NCI-H128 (cell line): ENCODE measurements at regions not wholly inside any gene's neighbourhood (a gene's known extent, or its start where the extent isn't known, plus 50 kb on each side); places are given as distances from the start of the nearest gene placed in this dataset.
"Not testable (repeated sequence)": the region's sequence is repeated elsewhere in the genome, so short reads cannot be mapped to it uniquely, and the experiment has no call there.

ENCODE experiments used
- DNase-seq: peaks from one replicate; lab custom pipeline; 2025; ENCODE audit not compliant: unreplicated experiment; lab: John Stamatoyannopoulos, UW

DNA sequence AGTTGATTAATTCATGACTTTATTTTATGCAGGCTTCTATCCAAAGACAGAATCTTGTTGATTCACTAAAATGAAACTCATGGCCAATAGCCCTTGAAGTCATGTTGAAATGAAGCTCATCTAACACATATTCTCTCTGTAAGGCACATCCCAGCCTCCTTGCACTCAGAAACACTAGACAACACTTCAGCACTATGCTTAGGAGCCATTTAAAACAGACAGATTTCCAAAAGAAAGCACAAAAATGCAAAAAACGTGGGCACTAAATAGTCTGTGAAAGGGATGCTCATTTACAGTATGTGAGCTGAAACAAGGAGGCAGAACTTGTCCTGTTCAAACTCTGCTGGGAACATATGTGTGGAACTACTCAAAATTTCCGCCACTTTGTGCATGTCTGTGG is 124.4 kb downstream of the MYCN start:
- DNase-seq, result no peak

DNA sequence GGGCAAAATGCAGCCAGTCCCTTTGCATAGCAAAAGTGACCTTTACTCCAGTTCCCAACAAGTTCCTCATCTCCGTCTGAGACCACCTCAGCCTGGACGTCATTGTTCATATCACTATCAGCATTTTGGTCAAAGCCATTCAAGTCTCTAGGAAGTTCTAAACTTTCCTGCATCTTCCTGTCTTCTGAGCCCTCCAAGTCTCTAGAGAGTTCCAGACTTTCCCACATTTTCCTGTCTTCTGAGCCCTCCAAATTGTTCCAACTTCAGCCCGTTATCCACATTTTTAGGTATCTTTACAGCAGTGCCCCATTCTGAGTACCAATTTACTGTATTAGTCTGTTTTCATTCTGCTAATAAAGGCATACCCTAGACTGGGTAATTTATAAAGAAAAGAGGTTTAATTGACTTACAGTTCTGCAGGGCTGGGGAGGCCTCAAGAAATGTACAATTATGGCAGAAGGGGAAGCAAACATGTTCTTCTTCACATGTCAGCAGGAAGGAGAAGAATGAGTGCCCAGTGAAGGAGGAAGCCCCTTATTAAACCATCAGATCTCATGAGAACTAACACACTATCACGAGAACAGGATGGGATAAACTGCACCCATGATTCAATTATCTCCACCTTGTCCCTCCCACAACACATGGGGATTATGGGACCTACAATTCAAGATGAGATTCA is 123.7 kb downstream of the MYCN start:
- DNase-seq, result no peak

DNA sequence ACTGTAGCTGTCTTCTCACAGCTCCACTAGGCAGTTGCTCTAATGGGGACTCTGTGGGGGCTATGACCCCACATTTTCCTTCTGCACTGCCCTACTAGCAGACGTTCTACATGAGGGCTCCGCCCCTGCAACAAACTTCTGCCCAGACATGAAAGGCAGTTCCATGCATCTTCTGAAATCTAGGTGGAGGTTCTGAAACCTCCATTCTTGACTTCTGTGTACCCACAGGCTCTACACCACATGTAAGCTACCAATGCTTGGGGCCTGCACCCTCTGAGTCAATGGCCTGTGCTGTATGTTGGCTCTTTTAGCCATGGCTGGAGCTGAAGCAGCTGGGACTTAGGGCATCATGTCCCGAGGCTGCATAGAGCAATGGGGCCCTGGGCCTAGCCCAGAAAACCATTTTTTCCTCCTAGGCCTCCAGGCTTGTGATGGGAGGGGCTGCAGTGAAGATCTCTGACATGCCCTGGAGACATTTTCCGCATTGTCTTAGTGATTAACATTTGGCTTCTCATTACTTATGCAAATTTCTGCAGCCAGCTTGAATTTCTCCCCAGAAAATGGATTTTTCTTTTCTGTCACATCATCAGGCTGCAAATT is 123.0 kb downstream of the MYCN start:
- DNase-seq, result no peak

DNA sequence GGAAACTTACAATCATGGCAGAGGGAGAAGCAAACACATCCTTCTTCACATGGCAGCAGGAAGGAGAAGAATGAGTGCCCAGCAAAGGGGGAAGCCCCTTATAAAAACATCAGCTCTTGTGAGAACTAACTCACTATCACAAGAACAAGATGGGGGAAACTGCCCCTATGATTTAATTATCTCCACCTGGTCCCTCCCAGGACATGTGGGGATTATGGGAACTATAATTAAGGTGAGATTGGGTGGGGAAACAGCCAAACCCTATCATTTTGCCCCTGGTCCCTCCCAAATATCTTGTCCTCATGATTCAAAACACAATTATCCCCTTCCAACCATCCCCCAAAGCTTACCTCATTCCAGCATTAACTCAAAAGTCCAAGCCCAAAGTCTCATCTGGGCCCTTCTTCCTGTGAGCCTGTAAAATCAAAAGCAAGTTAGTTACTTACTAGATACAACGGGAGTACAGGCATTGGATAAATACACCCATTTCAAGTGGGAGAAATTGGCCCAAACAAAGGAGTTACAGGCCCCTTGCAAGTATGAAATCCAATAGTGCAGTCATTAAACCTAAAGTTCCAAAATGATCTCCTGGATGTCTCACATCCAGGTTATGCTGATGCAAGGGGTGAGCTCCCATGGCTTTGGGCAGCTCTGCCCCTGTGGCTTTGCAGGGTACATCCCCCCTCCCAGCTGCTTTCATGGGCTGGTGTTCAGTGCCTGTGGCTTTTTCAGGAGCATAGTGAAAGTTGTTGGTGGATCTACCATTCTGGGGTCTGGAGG is 122.3 kb downstream of the MYCN start:
- no peak for DNase-seq

DNA sequence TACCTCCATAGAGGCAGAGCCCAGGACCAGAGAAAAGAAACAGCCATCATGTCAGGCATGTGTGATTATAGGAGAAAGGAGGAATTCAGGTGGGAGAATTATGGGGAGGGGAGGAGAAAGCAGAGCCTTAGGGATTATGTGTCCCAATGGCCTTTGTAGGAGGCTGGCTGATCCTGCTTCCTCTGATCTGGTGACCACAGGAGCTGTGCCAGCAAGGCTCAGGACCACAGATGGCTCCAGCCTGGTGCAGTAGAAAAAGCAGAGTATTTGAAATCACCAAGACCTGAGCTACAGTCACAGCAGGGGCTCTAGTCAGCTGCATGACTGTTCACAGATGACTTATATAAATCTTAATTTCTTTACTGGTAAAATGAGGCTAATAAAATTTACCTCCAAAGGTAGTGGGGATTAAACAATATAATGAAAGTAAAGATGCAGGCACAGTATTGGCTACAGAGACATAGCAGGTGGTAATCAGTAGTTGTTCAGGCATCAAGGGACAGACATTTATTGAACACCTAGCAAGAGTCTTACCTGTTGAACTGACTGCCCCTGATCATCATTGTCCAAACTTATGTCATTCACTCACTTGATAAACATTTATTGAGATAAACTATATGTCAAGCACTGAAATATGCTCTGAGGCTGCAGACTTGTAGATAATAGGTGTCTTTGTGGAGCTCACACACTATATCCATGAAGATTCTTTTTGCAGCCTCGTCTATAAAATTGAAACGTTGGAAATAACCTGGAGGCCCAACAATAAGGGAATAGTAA is 121.3 kb downstream of the MYCN start:
- DNase-seq, result no peak

DNA sequence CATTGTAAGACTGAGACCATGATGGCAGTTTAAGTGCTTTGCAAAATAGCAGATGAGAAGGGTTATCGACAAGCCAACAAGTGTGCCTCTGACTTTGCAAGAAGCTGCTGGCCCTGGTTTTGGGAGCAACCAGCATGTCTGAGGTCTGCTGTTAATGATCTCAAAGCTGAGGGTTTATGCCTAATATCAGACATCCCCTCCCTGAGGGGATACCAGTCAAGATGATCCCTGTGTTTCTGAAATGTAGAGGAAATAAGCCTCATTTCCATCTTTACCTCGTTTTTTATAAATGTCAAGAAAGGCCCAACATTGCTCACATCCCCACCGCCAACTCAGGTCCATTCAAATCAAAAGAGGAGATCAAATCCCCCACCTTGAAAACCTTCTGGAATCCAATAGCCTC is 120.6 kb downstream of the MYCN start:
- no peak for DNase-seq

DNA sequence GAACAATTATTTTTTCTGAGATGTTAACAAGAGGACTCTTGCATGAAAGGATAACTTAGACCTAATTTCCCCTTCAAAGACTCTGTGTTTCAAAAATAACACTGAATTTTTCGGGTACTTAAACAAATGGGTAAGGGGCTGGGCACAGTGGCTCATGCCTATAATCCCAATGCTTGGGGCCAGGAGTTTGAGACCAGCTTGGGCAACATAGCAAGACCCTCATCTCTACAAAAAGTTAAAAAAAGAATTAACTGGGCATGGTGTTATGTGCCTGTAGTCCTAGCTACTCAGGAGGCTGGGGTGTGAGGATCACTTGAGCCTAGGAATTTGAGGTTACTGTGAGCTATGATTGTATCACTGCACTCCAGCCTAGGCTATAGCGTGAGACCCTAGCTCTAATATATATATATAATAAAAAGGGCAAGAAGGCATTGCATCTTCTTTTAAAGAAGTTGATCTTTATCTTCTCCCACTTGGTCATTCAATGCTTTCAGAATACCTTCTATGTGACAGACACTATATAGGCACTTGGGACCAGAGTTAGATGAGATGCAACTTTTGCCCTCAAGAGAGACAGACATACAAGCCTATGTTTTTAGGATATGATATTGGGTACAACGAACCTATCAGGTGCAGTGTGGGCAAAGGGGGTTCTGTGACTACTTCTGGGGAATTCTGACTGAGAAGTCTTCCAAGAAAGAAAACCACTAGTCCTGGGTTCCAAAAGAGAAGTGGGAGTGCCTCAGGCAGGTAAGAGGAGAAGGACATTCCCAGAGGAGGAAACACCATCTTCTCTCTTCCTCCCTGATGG is 120.0 kb downstream of the MYCN start:
- DNase-seq, result no peak

DNA sequence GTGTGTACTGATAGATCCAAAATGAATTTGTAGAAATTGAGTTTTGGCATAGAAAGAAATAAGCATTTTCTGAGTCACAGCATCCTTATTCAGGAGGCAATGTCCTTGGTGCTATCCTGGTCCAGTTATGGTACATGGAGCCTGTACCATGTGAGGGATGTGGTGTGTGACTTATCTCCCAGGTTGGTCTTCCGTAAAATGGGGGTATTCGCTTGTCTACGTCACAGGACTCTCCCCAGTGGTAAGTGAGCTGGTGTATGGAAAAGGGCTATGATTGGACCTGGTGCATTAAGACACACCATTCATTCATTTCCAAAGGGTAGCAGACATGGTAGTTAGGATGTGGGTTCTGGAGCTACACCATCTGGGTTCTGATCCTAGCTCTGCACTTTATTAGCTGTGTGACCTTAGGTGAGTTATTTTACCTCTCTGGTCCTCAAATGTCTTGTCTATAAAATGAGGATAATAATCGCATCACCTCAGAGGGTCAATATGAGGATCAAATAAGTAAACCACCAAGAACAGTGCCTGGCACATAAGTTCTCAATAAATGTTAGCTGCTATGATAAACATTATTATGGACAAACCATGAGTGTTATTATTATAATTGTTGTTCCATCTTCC is 119.2 kb downstream of the MYCN start:
- DNase-seq, result no peak

DNA sequence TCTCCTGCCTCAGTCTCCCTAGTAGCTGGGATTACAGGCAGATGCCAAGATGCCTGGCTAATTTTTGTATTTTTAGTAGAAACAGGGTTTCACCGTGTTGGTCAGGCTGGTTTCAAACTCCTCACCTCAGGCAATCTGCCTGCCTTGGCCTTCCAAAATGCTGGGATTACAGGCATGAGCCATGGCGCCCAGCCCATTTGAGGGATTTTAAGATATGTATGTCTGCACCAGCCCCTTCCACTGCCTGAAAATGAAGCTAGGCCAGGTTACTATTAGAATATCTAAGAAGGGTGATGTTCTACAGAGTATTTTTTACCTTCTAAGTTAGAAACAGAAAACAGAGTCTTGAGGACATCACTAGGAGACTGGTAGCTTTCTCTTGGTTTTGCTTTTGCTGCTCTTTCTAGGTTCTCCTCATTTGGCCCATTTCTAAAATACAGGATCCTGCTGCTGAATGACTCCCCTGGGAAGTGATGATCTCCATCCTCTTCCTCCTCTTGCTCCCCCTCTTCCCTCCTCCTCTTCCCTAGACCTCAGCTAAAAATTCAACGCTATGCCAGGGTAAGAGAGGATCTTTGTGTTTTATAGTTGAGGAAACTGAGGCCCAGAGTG is 118.5 kb downstream of the MYCN start:
- DNase-seq, result no peak

DNA sequence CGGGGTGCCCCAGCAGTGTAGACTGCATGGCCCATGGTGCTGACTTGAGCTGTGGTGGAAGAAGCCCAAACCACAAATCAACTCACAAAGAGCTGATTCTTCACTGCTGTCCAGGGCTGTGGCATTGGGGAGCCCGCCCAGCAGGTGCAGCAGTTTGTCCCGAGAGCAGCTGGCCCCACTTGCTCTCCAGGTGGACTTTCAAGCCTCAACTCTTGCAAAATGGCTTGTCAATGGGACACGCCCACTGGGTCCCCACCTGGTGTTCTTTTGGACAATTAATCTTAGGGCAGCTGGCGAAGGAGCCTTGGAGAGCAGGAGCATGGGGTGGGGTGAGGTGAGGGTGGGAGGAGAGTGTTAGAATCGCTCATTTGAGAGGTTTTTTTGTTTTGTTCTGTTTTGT is 117.9 kb downstream of the MYCN start:
- DNase-seq, result no peak

DNA sequence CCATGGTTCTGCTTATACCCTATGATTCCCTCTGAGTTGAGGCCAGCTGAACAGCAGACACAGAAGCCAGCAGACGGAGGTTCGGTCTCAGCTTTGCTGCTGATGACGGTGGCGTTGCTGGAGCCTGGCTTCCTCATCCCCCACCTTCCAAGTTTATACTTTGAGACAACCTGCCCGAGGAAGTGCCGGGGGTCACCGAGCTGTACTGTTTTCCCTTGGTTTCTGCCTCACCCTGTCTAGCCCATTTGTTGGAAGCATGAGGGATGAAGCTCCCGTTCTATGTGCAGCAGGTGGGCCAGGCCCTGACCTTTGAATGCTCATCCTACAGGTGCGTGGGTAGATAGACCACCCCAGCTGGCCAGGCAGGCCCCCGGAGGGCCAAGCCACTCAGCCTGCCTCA is 117.3 kb downstream of the MYCN start:
- no peak for DNase-seq

DNA sequence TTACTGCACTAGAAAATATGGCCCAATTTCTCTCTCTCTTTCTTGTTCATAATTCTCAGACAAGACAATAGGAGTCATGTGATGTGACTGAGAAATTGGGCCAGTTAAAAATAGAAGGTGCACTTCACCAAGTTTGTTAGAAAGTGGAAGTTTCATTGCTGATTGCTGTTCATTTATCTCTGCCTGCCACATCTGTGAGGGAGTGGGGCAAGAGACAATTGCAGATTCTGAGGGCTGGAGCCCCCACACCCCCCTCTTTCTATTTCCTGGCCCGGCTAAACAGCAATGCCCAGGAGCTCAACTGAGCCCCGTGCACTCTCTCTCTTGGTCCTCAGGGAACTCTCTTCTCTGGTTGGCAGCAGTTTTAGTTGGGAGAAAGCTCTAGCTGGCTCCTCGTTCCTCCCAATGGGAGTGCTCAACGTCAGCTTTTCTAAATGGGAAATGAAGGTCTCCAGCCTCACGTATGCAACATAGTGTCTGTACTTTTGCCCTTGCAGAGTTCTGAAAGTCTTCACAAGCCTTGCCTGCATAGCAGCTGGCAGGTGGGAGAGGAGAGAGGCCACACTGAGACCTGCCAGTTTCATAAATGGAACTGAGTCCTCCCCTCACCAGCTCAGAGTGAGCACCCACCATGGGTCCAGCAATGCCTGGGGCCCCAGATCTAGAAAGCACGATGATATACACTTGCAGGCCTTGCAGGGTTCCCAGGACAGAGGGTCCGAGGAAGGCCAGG is 115.7 kb downstream of the MYCN start:
- DNase-seq, result no peak

DNA sequence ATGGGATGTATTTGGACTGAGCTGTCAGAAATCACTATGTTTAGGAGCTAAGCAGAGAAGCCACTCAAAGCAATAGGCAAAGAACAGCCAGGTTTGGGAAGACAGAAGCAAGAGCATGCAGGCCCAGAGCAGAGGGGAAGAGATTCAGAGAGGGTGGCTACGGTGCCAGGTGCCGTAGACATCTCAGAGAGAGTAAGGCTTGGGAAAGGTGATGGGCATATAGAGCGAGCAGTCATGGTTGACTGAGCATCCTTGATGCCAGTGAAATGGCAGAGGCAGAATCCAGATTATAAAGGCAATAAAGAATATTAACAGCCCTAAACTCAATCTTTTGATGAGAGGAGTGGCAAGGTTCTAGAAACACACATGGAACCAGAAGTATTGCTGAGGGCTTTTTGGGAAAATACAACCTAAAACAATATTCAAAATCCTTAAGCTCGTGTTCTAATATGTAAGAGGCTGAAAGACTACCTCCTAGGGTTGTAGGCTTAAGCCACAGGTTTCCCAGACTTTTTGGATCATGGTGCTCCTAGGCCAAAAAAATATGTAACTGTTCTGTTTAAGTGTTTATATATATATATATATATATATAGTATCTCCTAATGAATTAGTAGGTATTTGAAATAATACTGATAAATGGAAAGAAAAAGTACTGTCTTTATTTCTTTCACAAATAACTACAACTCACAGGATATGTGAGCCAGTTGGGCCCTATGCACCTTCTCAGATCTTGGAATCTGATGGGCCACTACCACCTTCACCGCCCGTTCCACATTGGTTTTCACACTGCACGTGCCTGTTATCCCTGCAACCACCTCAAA is 113.3 kb downstream of the MYCN start:
- DNase-seq, result no peak

DNA sequence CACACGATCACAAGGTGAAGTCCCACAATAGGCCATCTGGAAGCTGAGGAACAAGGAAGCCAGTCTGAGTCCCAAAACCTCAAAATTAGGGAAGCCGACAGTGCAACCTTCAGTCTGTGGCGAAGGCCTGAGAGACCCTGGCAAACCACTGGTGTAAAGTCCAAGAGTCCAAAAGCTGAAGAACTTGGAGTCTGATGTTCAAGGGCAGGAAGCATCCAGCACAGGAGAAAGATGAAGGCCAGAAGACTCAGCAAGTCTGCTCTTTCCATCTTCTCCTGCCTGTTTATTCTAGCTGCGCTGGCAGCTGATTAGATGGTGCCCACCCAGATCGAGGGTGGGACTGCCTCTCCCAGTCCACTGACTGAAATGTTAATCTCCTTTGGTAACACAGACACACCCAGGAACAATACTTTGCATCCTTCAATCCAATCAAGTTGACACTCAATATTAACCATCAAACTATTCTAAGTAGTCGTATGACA is 112.3 kb downstream of the MYCN start:
- not testable (repeated sequence) for DNase-seq

DNA sequence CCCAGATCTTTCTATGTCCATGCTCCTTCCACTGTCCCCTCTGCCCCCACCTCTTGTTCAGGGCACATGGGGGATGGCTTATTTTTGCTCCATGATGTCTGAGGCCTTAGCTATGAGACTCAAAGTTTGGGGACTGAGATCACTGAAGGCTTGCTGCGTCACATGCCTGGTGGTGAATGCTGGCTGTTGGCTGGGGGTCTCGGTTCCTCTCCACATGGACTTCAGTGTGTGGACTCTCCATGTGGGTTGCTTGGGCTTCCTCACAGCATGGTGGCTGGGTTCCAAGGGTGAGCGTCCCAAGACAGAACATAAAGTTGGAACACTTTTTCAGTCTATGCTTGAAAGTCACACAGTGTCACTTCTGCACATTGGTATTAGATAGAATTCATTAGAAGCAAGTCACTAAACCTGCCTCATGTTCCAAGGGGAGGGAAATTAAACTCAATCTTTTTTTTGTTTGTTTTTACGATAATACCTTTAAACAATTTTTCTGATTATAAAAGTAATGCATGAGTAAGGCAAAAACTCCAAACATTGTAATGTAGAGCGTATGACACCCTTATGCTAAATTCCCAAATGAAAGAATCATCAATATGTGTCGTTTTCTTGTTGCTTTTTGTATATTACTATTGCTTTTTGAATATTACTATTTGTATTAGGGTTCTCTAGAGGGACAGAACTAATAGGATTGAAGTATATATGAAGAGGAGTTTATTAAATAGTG is 111.7 kb downstream of the MYCN start:
- DNase-seq, result no peak

DNA sequence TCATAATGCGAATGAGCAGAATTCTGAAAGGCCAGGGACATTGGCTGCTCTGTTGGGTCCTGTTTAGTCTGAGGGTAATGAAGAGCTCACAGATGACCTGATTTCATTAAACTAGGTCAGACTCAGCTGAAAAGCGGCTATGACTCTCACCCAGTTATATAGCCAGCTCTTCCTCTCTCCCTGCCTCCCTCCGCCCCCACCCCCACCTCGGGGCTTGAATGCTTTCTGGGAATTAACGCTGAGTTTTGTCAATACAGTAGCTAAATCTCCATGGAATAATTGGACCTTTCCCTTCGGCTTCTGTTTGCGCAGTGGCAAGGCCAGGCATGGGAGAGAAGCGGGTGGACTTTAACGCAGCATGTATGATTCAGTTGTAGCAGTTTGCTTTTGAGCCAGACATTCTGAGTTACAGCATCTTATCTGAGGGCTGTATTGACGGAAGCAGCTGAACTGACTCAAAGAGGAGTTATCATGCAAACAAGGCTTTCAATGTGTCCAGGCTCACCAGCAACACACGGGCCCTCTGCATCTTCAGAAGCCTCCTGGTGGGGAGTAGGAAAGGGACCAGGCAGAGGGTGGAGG is 110.6 kb downstream of the MYCN start:
- DNase-seq, result no peak

DNA sequence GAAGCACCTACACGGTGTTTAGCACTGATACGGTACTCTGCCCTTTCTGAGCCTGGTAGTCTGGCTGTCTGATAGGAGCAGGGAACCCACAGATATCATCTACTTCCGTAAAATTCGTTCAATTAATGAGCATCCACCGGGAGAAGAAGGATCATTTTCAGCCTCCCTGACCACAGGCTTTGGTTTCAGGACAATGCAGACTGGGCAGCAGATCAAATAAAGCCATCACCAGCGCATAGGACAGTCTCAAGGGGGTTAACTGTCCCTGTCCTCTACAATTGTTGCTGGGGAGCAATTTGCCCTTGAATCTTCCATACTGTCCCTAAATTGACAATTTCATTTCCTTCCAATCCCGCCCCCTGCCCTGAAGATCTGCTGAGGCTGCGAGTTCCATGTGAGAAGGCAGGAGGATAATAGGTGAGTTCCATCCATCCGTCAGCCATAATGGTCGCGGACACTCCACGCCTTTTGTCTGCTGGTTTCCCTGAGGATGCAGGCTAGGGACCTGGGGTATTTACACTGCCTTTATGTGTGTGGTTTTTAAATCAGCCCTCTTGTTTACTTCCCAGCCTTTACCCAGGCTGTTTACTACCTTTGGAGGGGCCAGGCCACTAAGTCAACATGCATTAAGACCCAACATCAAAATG is 110.0 kb downstream of the MYCN start:
- no peak for DNase-seq
